ENCODE measurements at regions not wholly inside any gene's neighbourhood (a gene's known extent, or its start where the extent isn't known, plus 50 kb on each side); places are given as distances from the start of the nearest gene placed in this dataset.

DNA sequence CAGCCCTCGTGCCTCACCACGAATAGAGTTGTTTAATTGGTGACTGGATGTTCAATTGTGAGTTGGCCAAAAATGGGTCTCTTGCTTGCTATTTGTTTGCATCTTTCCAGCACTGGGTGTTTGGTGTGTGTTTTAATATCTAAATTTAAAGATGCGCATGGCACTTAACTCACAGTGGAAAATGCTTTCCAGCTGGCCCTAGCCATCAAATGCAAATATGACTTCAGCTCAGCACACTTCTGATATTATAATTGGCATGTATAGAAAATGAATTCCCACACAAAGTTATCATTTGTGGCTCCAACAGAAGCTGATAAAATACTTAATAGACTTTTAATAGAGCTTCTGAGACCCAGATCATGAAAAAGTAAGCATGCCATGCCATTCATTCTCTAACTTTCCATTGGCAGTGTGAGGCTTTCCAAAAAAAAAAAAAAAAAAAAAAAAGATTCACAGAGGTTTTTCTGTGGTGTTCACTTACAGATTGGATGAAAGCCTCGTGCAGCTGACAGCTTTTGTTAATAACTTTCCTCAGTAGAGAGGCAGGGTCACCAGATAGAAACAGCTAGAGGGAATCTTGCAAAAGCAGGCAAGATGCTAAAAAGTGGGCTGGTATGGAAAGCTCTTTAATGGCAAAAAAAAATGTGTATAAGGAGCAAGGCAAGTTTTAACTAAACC lies 425.2 kb downstream of the GALC start:
- Histone ChIP-seq H3K9me3 (replicated peaks; ENCODE audit: control insufficient read depth, insufficient read depth, low read length) (peaks cover 4% of the 10 kb centered on the region), H3K27ac (ENCODE audit: insufficient read depth, low read depth, low read length) (no peak overlapping the region), H3K4me1 (ENCODE audit: control insufficient read depth, extremely low read depth, insufficient read depth, low read length) (no peaks in the 10 kb centered on the region), H4K20me1 (replicated peaks; ENCODE audit: control insufficient read depth, extremely low read depth, insufficient read depth, low read length) (no peaks in the 10 kb centered on the region), H3K4me3 (replicated peaks in 1 of 3; ENCODE audit: insufficient read depth in 1 of 3, low read depth in 1 of 3, low read length in 3 of 3) (no peak overlapping the region), H3K79me2 (ENCODE audit: control insufficient read depth, insufficient read depth, low read length) (no peaks in the 10 kb centered on the region), H3K9ac (replicated peaks; ENCODE audit: extremely low read depth, insufficient read depth, low read length) (no peak overlapping the region), H2AFZ (ENCODE audit: low read depth, low read length) (no peak overlapping the region), H3K9me1 (replicated peaks; ENCODE audit: control insufficient read depth, extremely low read depth, insufficient read depth, low read length) (no peaks in the 10 kb centered on the region), H3K36me3 (ENCODE audit: control insufficient read depth in 2 of 2, extremely low read depth in 1 of 2, insufficient read depth in 2 of 2, low read length in 2 of 2) (no peaks in the 10 kb centered on the region), H3K4me2 (ENCODE audit: insufficient read depth, low read length) (no peak overlapping the region), H3K27me3 (ENCODE audit: control insufficient read depth in 2 of 2, insufficient read depth in 2 of 2, low read length in 2 of 2) (no peaks in the 10 kb centered on the region)
- ChIA-PET POLR2A (no interaction called here), CTCF (no interaction called here)
- FAIRE-seq (no peak), DNase-seq (ENCODE audit: low read depth, low spot score) (no peak)
- no peak for TF ChIP-seq POLR2A (IDR thresholded peaks at IDR 0.05; ENCODE audit: low read depth, low read length)
- TF ChIP-seq JUN (IDR thresholded peaks at IDR 0.05; ENCODE audit: borderline replicate concordance, insufficient read depth, insufficient read length, low read depth): no peak
- TF ChIP-seq EZH2 (IDR thresholded peaks at IDR 0.05; ENCODE audit: borderline replicate concordance, low read depth, low read length, severe bottlenecking): no peak
- TF ChIP-seq, protein P1, sequence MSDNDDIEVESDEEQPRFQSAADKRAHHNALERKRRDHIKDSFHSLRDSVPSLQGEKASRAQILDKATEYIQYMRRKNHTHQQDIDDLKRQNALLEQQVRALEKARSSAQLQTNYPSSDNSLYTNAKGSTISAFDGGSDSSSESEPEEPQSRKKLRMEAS (IDR thresholded peaks at IDR 0.05; ENCODE audit: insufficient read depth, insufficient read length): no peak
- TF ChIP-seq POLR2AphosphoS5 (IDR thresholded peaks at IDR 0.05; ENCODE audit: insufficient read depth, low read depth, low read length): no peak
- no peak for TF ChIP-seq GATA2 (IDR thresholded peaks at IDR 0.05; ENCODE audit: insufficient read depth, insufficient read length, low read depth, low read length)
- no peak for TF ChIP-seq FOS (IDR thresholded peaks at IDR 0.05; ENCODE audit: borderline replicate concordance, insufficient read depth, low read length)
- no TSS peak for BruUV-seq (replicated peaks)
- intact Hi-C loops (cut with micrococcal nuclease) (no loop called here), dilution Hi-C loops (cut with MboI; ENCODE audit: extremely low pct_ligation_motif_present, low sequenced_read_pairs) (no loop called here)

DNA sequence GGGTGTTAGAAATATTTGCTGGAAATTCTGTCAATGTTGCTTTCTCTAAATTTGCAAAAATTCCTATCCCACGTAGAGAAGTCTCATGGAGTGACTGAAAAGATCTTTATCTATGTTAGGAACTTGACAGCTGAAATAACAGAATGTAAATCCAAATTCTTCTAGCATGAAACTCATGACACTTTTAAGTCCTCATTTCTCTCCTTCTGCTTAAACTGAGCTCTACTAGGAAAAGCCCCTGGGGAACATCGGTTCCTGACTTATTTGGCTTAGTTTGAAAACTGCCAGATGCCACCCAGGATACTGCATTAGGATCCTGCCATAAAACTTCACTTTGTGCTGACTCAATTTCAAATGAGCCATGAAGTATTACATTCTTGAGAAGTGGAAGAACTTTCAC lies 426.0 kb downstream of the GALC start:
- no peaks in the 10 kb centered on the region for H3K27me3 ChIP-seq (ENCODE audit: control insufficient read depth in 2 of 2, insufficient read depth in 2 of 2, low read length in 2 of 2)
- H3K4me3 ChIP-seq (replicated peaks in 1 of 3; ENCODE audit: insufficient read depth in 1 of 3, low read depth in 1 of 3, low read length in 3 of 3): no peak overlapping the region
- no peak overlapping the region for H3K9ac ChIP-seq (replicated peaks; ENCODE audit: extremely low read depth, insufficient read depth, low read length)
- ChIA-PET CTCF (no interaction called here), POLR2A (no interaction called here)
- no peaks in the 10 kb centered on the region for H3K79me2 ChIP-seq (ENCODE audit: control insufficient read depth, insufficient read depth, low read length)
- no peak overlapping the region for H2AFZ ChIP-seq (ENCODE audit: low read depth, low read length)
- H3K27ac ChIP-seq (ENCODE audit: insufficient read depth, low read depth, low read length): no peak overlapping the region
- H3K9me1 ChIP-seq (replicated peaks; ENCODE audit: control insufficient read depth, extremely low read depth, insufficient read depth, low read length): no peaks in the 10 kb centered on the region
- FAIRE-seq (no peak), DNase-seq (ENCODE audit: low read depth, low spot score) (no peak)
- dilution Hi-C loops (cut with MboI; ENCODE audit: extremely low pct_ligation_motif_present, low sequenced_read_pairs) (no loop called here), intact Hi-C loops (cut with micrococcal nuclease) (no loop called here)
- H4K20me1 ChIP-seq (replicated peaks; ENCODE audit: control insufficient read depth, extremely low read depth, insufficient read depth, low read length): no peaks in the 10 kb centered on the region
- BruUV-seq (replicated peaks): no TSS peak
- H3K4me1 ChIP-seq (ENCODE audit: control insufficient read depth, extremely low read depth, insufficient read depth, low read length): no peaks in the 10 kb centered on the region
- H3K36me3 ChIP-seq (ENCODE audit: control insufficient read depth in 2 of 2, extremely low read depth in 1 of 2, insufficient read depth in 2 of 2, low read length in 2 of 2): no peaks in the 10 kb centered on the region
- H3K9me3 ChIP-seq (replicated peaks; ENCODE audit: control insufficient read depth, insufficient read depth, low read length): peaks cover 4% of the 10 kb centered on the region
- TF ChIP-seq EZH2 (IDR thresholded peaks at IDR 0.05; ENCODE audit: borderline replicate concordance, low read depth, low read length, severe bottlenecking): no peak
- TF ChIP-seq MYC (IDR thresholded peaks at IDR 0.05; ENCODE audit: low read depth, low read length): no peak
- no peak for TF ChIP-seq JUN (IDR thresholded peaks at IDR 0.05; ENCODE audit: borderline replicate concordance, insufficient read depth, insufficient read length, low read depth)
- TF ChIP-seq POLR2AphosphoS5 (IDR thresholded peaks at IDR 0.05; ENCODE audit: insufficient read depth, low read depth, low read length): no peak
- TF ChIP-seq, protein P2, sequence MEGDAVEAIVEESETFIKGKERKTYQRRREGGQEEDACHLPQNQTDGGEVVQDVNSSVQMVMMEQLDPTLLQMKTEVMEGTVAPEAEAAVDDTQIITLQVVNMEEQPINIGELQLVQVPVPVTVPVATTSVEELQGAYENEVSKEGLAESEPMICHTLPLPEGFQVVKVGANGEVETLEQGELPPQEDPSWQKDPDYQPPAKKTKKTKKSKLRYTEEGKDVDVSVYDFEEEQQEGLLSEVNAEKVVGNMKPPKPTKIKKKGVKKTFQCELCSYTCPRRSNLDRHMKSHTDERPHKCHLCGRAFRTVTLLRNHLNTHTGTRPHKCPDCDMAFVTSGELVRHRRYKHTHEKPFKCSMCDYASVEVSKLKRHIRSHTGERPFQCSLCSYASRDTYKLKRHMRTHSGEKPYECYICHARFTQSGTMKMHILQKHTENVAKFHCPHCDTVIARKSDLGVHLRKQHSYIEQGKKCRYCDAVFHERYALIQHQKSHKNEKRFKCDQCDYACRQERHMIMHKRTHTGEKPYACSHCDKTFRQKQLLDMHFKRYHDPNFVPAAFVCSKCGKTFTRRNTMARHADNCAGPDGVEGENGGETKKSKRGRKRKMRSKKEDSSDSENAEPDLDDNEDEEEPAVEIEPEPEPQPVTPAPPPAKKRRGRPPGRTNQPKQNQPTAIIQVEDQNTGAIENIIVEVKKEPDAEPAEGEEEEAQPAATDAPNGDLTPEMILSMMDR (IDR thresholded peaks at IDR 0.05; ENCODE audit: extremely low read depth in 1 of 2, insufficient read depth in 1 of 2, low read depth in 1 of 2, low read length in 2 of 2): no peak
- no peak for TF ChIP-seq POLR2A (IDR thresholded peaks at IDR 0.05; ENCODE audit: low read depth, low read length)
- no peak for TF ChIP-seq GATA2 (IDR thresholded peaks at IDR 0.05; ENCODE audit: insufficient read depth, insufficient read length, low read depth, low read length)
- TF ChIP-seq FOS (IDR thresholded peaks at IDR 0.05; ENCODE audit: borderline replicate concordance, insufficient read depth, low read length): no peak
- TF ChIP-seq, protein P1 (IDR thresholded peaks at IDR 0.05; ENCODE audit: insufficient read depth, insufficient read length): no peak
- H3K4me2 ChIP-seq (ENCODE audit: insufficient read depth, low read length): no peak overlapping the region
